Lower leg skin (tissue), 4 donors: ENCODE measurements at regions not wholly inside any gene's neighbourhood (a gene's known extent, or its start where the extent isn't known, plus 50 kb on each side); places are given as distances from the start of the nearest gene placed in this dataset.

Source experiments
- DNase-seq, 2 donors: peaks; one replicate each; pipeline ENCODE4 v3.0.0-alpha.2; 2019; ENCODE audit warnings: low spot score in 2 of 2
- H3K4me3 ChIP-seq: fragments of 200-600 bp; sonication (generic); 2 replicates; pipeline ENCODE4 v1.5.1; 2017; ENCODE audit warnings: mild to moderate bottlenecking, low read depth; ENCODE audit not compliant: poor library complexity, severe bottlenecking
- POLR2A ChIP-seq, 2 donors: fragments of 450-650 bp; IDR thresholded peaks; one replicate each; pipeline ENCODE4 v1.6.1; 2016 to 2017; ENCODE audit warnings: antibody characterized with exemption in 2 of 2, mild to moderate bottlenecking in 1 of 2, moderate library complexity in 1 of 2
- WGBS, 2 donors: methylation state at CpG; one replicate each; pipeline ENCODE4 v1.1.5; 2018; 5-methylcytosine and 5-hydroxymethylcytosine counted together
- intact Hi-C: fragments of 100-400 bp; cut with DNase I; formaldehyde crosslinking; loops from one replicate; pipeline ENCODE4 v1.15.0; 2023; ENCODE audit warnings: low total_unique reads
- TF ChIP-seq, protein P1 (sequence below), 3 donors: fragments of 450-650 bp; IDR thresholded peaks; one replicate each; pipeline ENCODE4 v1.5.1; 2016; ENCODE audit warnings: antibody characterized with exemption in 3 of 3, mild to moderate bottlenecking in 3 of 3, moderate library complexity in 2 of 3

GRCh38 chr10:78871796-78872195 is 197.0 kb upstream of the ZMIZ1 start:
- WGBS, 2 donors = 95 to 98% methylated on average over 3 of the region's 3 CpGs
- DNase-seq = peak in 1 of 2 donors; percentile 61
- no peak for TF ChIP-seq POLR2A (IDR thresholded peaks at IDR 0.05)
- TF ChIP-seq, protein P1, sequence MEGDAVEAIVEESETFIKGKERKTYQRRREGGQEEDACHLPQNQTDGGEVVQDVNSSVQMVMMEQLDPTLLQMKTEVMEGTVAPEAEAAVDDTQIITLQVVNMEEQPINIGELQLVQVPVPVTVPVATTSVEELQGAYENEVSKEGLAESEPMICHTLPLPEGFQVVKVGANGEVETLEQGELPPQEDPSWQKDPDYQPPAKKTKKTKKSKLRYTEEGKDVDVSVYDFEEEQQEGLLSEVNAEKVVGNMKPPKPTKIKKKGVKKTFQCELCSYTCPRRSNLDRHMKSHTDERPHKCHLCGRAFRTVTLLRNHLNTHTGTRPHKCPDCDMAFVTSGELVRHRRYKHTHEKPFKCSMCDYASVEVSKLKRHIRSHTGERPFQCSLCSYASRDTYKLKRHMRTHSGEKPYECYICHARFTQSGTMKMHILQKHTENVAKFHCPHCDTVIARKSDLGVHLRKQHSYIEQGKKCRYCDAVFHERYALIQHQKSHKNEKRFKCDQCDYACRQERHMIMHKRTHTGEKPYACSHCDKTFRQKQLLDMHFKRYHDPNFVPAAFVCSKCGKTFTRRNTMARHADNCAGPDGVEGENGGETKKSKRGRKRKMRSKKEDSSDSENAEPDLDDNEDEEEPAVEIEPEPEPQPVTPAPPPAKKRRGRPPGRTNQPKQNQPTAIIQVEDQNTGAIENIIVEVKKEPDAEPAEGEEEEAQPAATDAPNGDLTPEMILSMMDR (IDR thresholded peaks at IDR 0.05) = no peak
- intact Hi-C loops = no loop called here
- no peak overlapping the region for H3K4me3 ChIP-seq

- DNase-seq = no peak
- intact Hi-C loops = no loop called here
- H3K4me3 ChIP-seq = no peak overlapping the region
- 93% methylated on average over 5 of the region's 5 CpGs for WGBS, 2 donors
- TF ChIP-seq, protein P1 (IDR thresholded peaks at IDR 0.05) = no peak
- no peak for TF ChIP-seq POLR2A (IDR thresholded peaks at IDR 0.05)
Observed at GRCh38 chr10:78873413-78873812, 195.4 kb upstream of the ZMIZ1 start.

DNA sequence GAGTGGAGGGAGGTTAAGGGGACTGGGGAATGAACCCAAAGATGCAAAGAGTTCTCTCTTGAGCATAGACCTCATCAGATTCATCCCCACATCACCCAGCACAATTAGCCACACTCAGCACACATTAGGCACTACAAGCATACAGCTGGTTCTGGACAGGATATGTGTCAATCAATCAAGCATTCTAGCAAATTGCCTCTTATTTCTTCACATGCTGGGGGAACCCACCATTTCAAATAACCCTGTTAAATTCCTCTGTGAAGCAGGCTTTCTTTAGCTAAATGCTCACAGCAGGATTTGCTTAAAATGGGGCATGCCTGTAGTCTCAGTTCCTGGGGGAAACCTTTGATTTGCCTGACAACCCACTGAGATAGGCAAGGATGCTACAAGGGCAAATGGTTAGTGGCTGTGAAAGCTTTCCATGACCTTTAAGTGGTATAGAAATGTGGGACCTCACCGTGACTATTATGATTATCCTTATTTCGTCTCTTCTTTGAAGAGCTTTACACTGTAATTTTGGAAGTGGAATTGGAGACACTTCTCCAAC is 193.4 kb upstream of the ZMIZ1 start:
- no peak for DNase-seq
- no peak overlapping the region for H3K4me3 ChIP-seq
- intact Hi-C loops = no loop called here
- WGBS, 2 donors = 94 to 96% methylated on average over 2 of the region's 2 CpGs
- no peak for TF ChIP-seq POLR2A (IDR thresholded peaks at IDR 0.05)
- TF ChIP-seq, protein P1 (IDR thresholded peaks at IDR 0.05) = no peak

DNA sequence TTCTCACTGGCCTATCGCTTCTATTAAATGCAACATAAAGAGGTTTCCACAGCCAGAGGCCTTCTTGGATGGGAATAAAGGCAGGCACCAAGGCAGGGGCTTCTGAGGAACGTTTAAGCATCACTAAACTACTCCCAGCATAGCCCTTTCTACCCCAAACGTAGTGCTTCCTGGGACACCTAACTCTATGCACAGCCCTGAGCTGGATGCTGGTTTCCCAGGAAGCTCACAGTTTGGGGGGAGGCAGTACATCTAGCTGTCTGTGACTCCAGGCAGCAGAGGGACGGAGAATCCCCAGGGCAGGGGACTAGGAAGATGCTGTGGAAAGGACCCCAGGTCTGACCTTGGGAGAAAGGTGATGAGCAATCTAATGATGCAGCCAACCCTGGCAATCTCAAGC is 192.8 kb upstream of the ZMIZ1 start:
- 92 to 98% methylated on average over 4 of the region's 4 CpGs for WGBS, 2 donors
- intact Hi-C loops = no loop called here
- peak in 1 of 2 donors; percentile 8 for DNase-seq

GRCh38 chr10:78876449-78876848 is 192.3 kb upstream of the ZMIZ1 start:
- WGBS, 2 donors = 66 to 73% methylated on average over 4 of the region's 4 CpGs
- no peak overlapping the region for H3K4me3 ChIP-seq
- no peak for DNase-seq
- intact Hi-C loops = no loop called here
- TF ChIP-seq, protein P1 (IDR thresholded peaks at IDR 0.05) = no peak
- TF ChIP-seq POLR2A (IDR thresholded peaks at IDR 0.05) = no peak

More for the DNA sequence above, 192.8 kb upstream of the ZMIZ1 start:
- no peak for TF ChIP-seq POLR2A (IDR thresholded peaks at IDR 0.05)
- TF ChIP-seq, protein P1 (IDR thresholded peaks at IDR 0.05) = no peak
- H3K4me3 ChIP-seq = no peak overlapping the region

DNA sequence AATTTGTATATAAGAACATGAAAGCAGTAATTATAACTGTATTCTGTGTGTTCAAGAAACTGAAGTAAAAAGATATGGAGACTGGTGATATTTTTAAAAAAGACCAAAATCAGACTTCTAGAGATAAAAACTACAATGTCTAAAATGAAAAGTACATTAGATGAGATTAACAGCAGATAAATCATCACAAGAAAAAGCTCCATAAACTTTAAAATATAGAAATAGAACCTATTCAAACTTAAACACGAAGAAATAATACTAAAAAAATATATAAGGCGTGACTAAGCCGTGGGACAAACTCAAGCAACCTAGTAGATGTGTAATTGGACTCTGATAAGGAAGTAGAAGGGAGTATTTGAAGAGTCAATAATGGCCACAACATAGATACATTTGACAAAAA is 189.1 kb upstream of the ZMIZ1 start:
- 86 to 91% methylated on average over 3 of the region's 3 CpGs for WGBS, 2 donors
- intact Hi-C loops = no loop called here
- TF ChIP-seq, protein P1 (IDR thresholded peaks at IDR 0.05) = no peak
- no peak for TF ChIP-seq POLR2A (IDR thresholded peaks at IDR 0.05)
- H3K4me3 ChIP-seq = no peak overlapping the region
- DNase-seq = no peak
